OCI-LY3 (cell line): ENCODE measurements at regions not wholly inside any gene's neighbourhood (a gene's known extent, or its start where the extent isn't known, plus 50 kb on each side); places are given as distances from the start of the nearest gene placed in this dataset.

ENCODE experiments used
- CTCF ChIP-seq: fragments of 200-600, 300-600 bp; sonication (generic); IDR thresholded peaks from 2 replicates; pipeline ENCODE4 v1.5.1; 2014; ENCODE audit warnings: antibody characterized with exemption, low read length, low read depth
- EZH2phosphoT487 ChIP-seq: fragments of 200-600 bp; shearing (Covaris generic); IDR thresholded peaks from 2 replicates; pipeline ENCODE4 v1.6.1; 2018; ENCODE audit warnings: antibody characterized with exemption, mixed run types, low read depth

GRCh38 chr3:145620486-145620885 lies 540.5 kb downstream of the PLOD2 start:
- TF ChIP-seq CTCF (no peak), EZH2phosphoT487 (no peak)
